Left lung (tissue), 4 donors: ENCODE measurements at regions not wholly inside any gene's neighbourhood (a gene's known extent, or its start where the extent isn't known, plus 50 kb on each side); places are given as distances from the start of the nearest gene placed in this dataset.

ENCODE experiments used
- ATAC-seq: fragments of 200-7000 bp; cut with Tn5 transposase; one replicate; pipeline ENCODE4 v1.9.1; 2020; ENCODE audit warnings: moderate library complexity
- DNase-seq, 4 donors: peaks; one replicate each; pipeline ENCODE4 v3.0.0-alpha.2; 2013 to 2020
- H3K27ac ChIP-seq, 2 donors: fragments of 200-600 bp; sonication (generic) in 1 of 2; one replicate each; pipeline versions ENCODE4 v1.5.0 to v1.8.0; 2020 to 2021
- H3K27me3 ChIP-seq, 2 donors: fragments of 200-600 bp; sonication (generic) in 1 of 2; one replicate each; pipeline versions ENCODE4 v1.5.0 to v1.8.0; 2020 to 2021
- H3K36me3 ChIP-seq, 2 donors: fragments of 200-600 bp; sonication (generic) in 1 of 2; one replicate each; pipeline versions ENCODE4 v1.5.0 to v1.8.0; 2020 to 2021
- H3K4me1 ChIP-seq, 2 donors: fragments of 200-600 bp; one replicate each; pipeline ENCODE4 v1.8.0; 2021
- H3K4me3 ChIP-seq, 2 donors: fragments of 200-600 bp; sonication (generic) in 1 of 2; one replicate each; pipeline versions ENCODE4 v1.5.0 to v1.8.0; 2020 to 2021; ENCODE audit warnings: mild to moderate bottlenecking in 1 of 2
- H3K9me3 ChIP-seq, 2 donors: fragments of 200-600 bp; sonication (generic) in 1 of 2; one replicate each; pipeline versions ENCODE4 v1.5.0 to v1.8.0; 2020 to 2021
- CTCF ChIP-seq, 2 donors: fragments of 200-600 bp; sonication (generic) in 1 of 2; IDR thresholded peaks; one replicate each; pipeline versions ENCODE4 v1.5.0 to v1.8.0; 2021; ENCODE audit warnings: antibody characterized with exemption in 2 of 2
- intact Hi-C, 2 donors: fragments of 100-400 bp; cut with DNase I; formaldehyde crosslinking; loops; one replicate each; pipeline versions ENCODE4 v1.11.2 to v1.14.2; 2022
- donor health status: DM: no; HTN: yes; CAD: no.
- donor health status: DM: no; HTN: no; CAD: no.

GRCh38 chr5:158537366-158537765, 562.4 kb downstream of the EBF1 start:
- no peak for TF ChIP-seq CTCF (IDR thresholded peaks at IDR 0.05)
- Histone ChIP-seq H3K4me1 (no peaks in the 10 kb centered on the region), H3K9me3 (no peaks in the 10 kb centered on the region), H3K36me3 (no peaks in the 10 kb centered on the region), H3K27ac (no peak overlapping the region), H3K27me3 (no peaks in the 10 kb centered on the region), H3K4me3 (no peak overlapping the region)
- intact Hi-C loops: no loop called here
- ATAC-seq: no peak
- DNase-seq: no peak

GRCh38 chr5:158534203-158534602, 565.5 kb downstream of the EBF1 start:
- DNase-seq: no peak
- no peaks in the 10 kb centered on the region for H3K36me3 ChIP-seq
- no peaks in the 10 kb centered on the region for H3K9me3 ChIP-seq
- H3K4me3 ChIP-seq: no peak overlapping the region
- no peak for ATAC-seq
- intact Hi-C loops: no loop called here
- H3K27me3 ChIP-seq: no peaks in the 10 kb centered on the region
- no peaks in the 10 kb centered on the region for H3K4me1 ChIP-seq
- TF ChIP-seq CTCF (IDR thresholded peaks at IDR 0.05): no peak
- H3K27ac ChIP-seq: no peak overlapping the region

- intact Hi-C loops: no loop called here
- TF ChIP-seq CTCF (IDR thresholded peaks at IDR 0.05): no peak
- no peaks in the 10 kb centered on the region for H3K36me3 ChIP-seq
Observed at GRCh38 chr5:158532739-158533138, 567.0 kb downstream of the EBF1 start.

GRCh38 chr5:158531860-158532259, 567.9 kb downstream of the EBF1 start:
- Histone ChIP-seq H3K4me3 (no peak overlapping the region), H3K27ac (no peak overlapping the region), H3K9me3 (no peaks in the 10 kb centered on the region), H3K4me1 (no peaks in the 10 kb centered on the region), H3K27me3 (no peaks in the 10 kb centered on the region), H3K36me3 (no peaks in the 10 kb centered on the region)
- ATAC-seq (no peak), DNase-seq (no peak)
- intact Hi-C loops: no loop called here
- TF ChIP-seq CTCF (IDR thresholded peaks at IDR 0.05): no peak

More at GRCh38 chr5:158532739-158533138, 567.0 kb downstream of the EBF1 start:
- H3K27me3 ChIP-seq: no peaks in the 10 kb centered on the region
- no peaks in the 10 kb centered on the region for H3K4me1 ChIP-seq
- DNase-seq: no peak
- ATAC-seq: no peak
- H3K27ac ChIP-seq: no peak overlapping the region
- H3K9me3 ChIP-seq: no peaks in the 10 kb centered on the region
- H3K4me3 ChIP-seq: no peak overlapping the region

- H3K27me3 ChIP-seq: no peaks in the 10 kb centered on the region
- H3K4me1 ChIP-seq: no peaks in the 10 kb centered on the region
- no peak overlapping the region for H3K4me3 ChIP-seq
- TF ChIP-seq CTCF (IDR thresholded peaks at IDR 0.05): no peak
- no peak overlapping the region for H3K27ac ChIP-seq
- no peaks in the 10 kb centered on the region for H3K36me3 ChIP-seq
- H3K9me3 ChIP-seq: no peaks in the 10 kb centered on the region
- intact Hi-C loops: no loop called here
- ATAC-seq (no peak), DNase-seq (no peak)
Observed at GRCh38 chr5:158530115-158530514, 569.6 kb downstream of the EBF1 start.
